CD14-positive monocyte (primary cell): ENCODE measurements at regions not wholly inside any gene's neighbourhood (a gene's known extent, or its start where the extent isn't known, plus 50 kb on each side); places are given as distances from the start of the nearest gene placed in this dataset.

Experiments
- DNase-seq, 3 donors: peaks; one replicate each; pipeline ENCODE4 v3.0.0-alpha.2; 2011 to 2022
- H2AFZ ChIP-seq: 2 replicates; pipeline ENCODE4 v1.6.0; 2012; ENCODE audit warnings: mild to moderate bottlenecking, low read depth, low read length, inconsistent platforms; ENCODE audit not compliant: insufficient read depth, poor library complexity, severe bottlenecking
- H3K27ac ChIP-seq, 2 donors: 1 replicate in 1 of 2; 2 replicates in 1 of 2; pipeline ENCODE4 v1.5.1; 2012 to 2013; ENCODE audit warnings: low read length in 2 of 2, control low read depth in 1 of 2, inconsistent platforms in 1 of 2, low read depth in 1 of 2, mild to moderate bottlenecking in 1 of 2
- H3K27me3 ChIP-seq, 2 donors: one replicate each; pipeline versions ENCODE4 v1.6.0 to v1.6.1; 2011 to 2013; ENCODE audit warnings: low read length in 2 of 2; ENCODE audit not compliant: control insufficient read depth in 2 of 2, insufficient read depth in 2 of 2
- H3K36me3 ChIP-seq, 2 donors: replicated peaks in 1 of 2; 1 replicate in 1 of 2; 2 replicates in 1 of 2; pipeline versions ENCODE4 v1.5.1 to v1.6.1; 2012 to 2013; ENCODE audit warnings: low read length in 2 of 2, control low read depth in 1 of 2, inconsistent platforms in 1 of 2, mild to moderate bottlenecking in 1 of 2; ENCODE audit not compliant: insufficient read depth in 2 of 2, control insufficient read depth in 1 of 2
- H3K4me1 ChIP-seq, 2 donors: 1 replicate in 1 of 2; 2 replicates in 1 of 2; pipeline versions ENCODE4 v1.5.1 to v1.6.1; 2012 to 2013; ENCODE audit warnings: low read length in 2 of 2, control low read depth in 1 of 2, inconsistent platforms in 1 of 2, mild to moderate bottlenecking in 1 of 2, moderate library complexity in 1 of 2; ENCODE audit not compliant: insufficient read depth in 2 of 2, control insufficient read depth in 1 of 2
- H3K4me2 ChIP-seq: replicated peaks from 2 replicates; pipeline ENCODE3; 2012; ENCODE audit warnings: low read length, moderate library complexity, mild to moderate bottlenecking; ENCODE audit not compliant: poor library complexity, severe bottlenecking; ENCODE audit errors: extremely low read depth
- H3K4me3 ChIP-seq, 3 experiments: fragments of 200-600 bp in 1 of 3; sonication (generic) in 1 of 3; replicated peaks in 1 of 3; 1 replicate in 2 of 3; 2 replicates in 1 of 3; pipeline ENCODE4 v1.5.1; 2011 to 2013; ENCODE audit warnings: low read length in 3 of 3, mild to moderate bottlenecking in 3 of 3, control low read depth in 2 of 3, low read depth in 2 of 3, inconsistent platforms in 1 of 3, moderate library complexity in 1 of 3
- H3K79me2 ChIP-seq: 2 replicates; pipeline ENCODE4 v1.6.0; 2012; ENCODE audit warnings: mild to moderate bottlenecking, control low read depth, inconsistent platforms, low read length, moderate library complexity; ENCODE audit not compliant: insufficient read depth
- H3K9ac ChIP-seq: 2 replicates; pipeline ENCODE4 v1.6.0; 2017; ENCODE audit warnings: low read length, mild to moderate bottlenecking; ENCODE audit not compliant: insufficient read depth, poor library complexity, severe bottlenecking
- H3K9me3 ChIP-seq, 2 donors: replicated peaks in 1 of 2; 1 replicate in 1 of 2; 2 replicates in 1 of 2; pipeline versions ENCODE4 v1.5.1 to v1.6.1; 2012 to 2013; ENCODE audit warnings: low read length in 2 of 2, control low read depth in 1 of 2; ENCODE audit not compliant: control insufficient read depth in 1 of 2, insufficient read depth in 1 of 2
- H4K20me1 ChIP-seq: 2 replicates; pipeline ENCODE4 v1.6.0; 2012; ENCODE audit warnings: mild to moderate bottlenecking, low read length, control low read depth, moderate library complexity; ENCODE audit not compliant: insufficient read depth
- H3K27ac Mint-ChIP-seq, 7 donors: one replicate each; pipeline ENCODE4 v1.8.0; 2020; ENCODE audit warnings: mild to moderate bottlenecking in 7 of 7, mixed read lengths in 7 of 7, moderate library complexity in 6 of 7, inconsistent platforms in 2 of 7
- H3K27me3 Mint-ChIP-seq, 3 donors: one replicate each; pipeline ENCODE4 v1.8.0; 2021 to 2022; ENCODE audit warnings: low read depth in 3 of 3, mild to moderate bottlenecking in 3 of 3, mixed read lengths in 3 of 3, moderate library complexity in 3 of 3, inconsistent platforms in 1 of 3
- H3K36me3 Mint-ChIP-seq, 2 donors: one replicate each; pipeline ENCODE4 v1.8.0; 2020; ENCODE audit warnings: mixed read lengths in 2 of 2, inconsistent platforms in 1 of 2, mild to moderate bottlenecking in 1 of 2
- H3K4me1 Mint-ChIP-seq: one replicate; pipeline ENCODE4 v1.8.0; 2020; ENCODE audit warnings: mild to moderate bottlenecking, mixed read lengths
- H3K4me3 Mint-ChIP-seq, 2 donors: one replicate each; pipeline ENCODE4 v1.8.0; 2020; ENCODE audit warnings: mild to moderate bottlenecking in 2 of 2, mixed read lengths in 2 of 2, moderate library complexity in 1 of 2
- H3K9me3 Mint-ChIP-seq, 7 donors: one replicate each; pipeline ENCODE4 v1.8.0; 2020 to 2022; ENCODE audit warnings: mixed read lengths in 7 of 7, mild to moderate bottlenecking in 6 of 7, moderate library complexity in 6 of 7, inconsistent platforms in 2 of 7
- CTCF ChIP-seq: fragments of 200-600 bp; IDR thresholded peaks from one replicate; pipeline ENCODE4 v1.8.0; 2022; ENCODE audit warnings: antibody characterized with exemption, mild to moderate bottlenecking
- WGBS: methylation state at CpG from one replicate; pipeline ENCODE4 v1.1.5; 2013; ENCODE audit warnings: missing lambda C conversion rate; ENCODE audit not compliant: insufficient coverage; 5-methylcytosine and 5-hydroxymethylcytosine counted together
- intact Hi-C, 2 donors: fragments of 100-400 bp; cut with micrococcal nuclease; formaldehyde crosslinking; loops; one replicate each; pipeline versions ENCODE4 v1.15.0 to v1.15.1; 2023

- no peak overlapping the region for H3K27ac Mint-ChIP-seq
- intact Hi-C loops = no loop called here
- TF ChIP-seq CTCF = no peak
- no peak overlapping the region for H3K4me3 Mint-ChIP-seq
- H3K4me1 Mint-ChIP-seq = no peaks in the 10 kb centered on the region
- H3K27me3 Mint-ChIP-seq = peaks cover 0 to 2% (median 0%) of the 10 kb centered on the region in 3 donors
- Histone ChIP-seq H4K20me1 (no peaks in the 10 kb centered on the region), H3K4me1 (no peaks in the 10 kb centered on the region), H3K4me2 (no peak overlapping the region), H3K9me3 (peaks cover 11 to 20% of the 10 kb centered on the region in 2 donors), H3K4me3 (no peak overlapping the region), H3K79me2 (no peaks in the 10 kb centered on the region), H3K27ac (no peak overlapping the region), H2AFZ (no peak overlapping the region), H3K36me3 (no peaks in the 10 kb centered on the region), H3K27me3 (no peaks in the 10 kb centered on the region), H3K9ac (no peak overlapping the region)
- no CpG with 5 or more reads among the region's 2 CpGs for WGBS
- no peak for DNase-seq
- no peaks in the 10 kb centered on the region for H3K36me3 Mint-ChIP-seq
- peaks cover 10 to 33% (median 12%) of the 10 kb centered on the region in 7 donors for H3K9me3 Mint-ChIP-seq
These were observed 501.2 kb upstream of the LINC00305 start for GRCh38 chr18:64650068-64650467.

- Mint-ChIP-seq H3K9me3 (peaks cover 5 to 26% (median 14%) of the 10 kb centered on the region in 7 donors), H3K27ac (no peak overlapping the region), H3K4me1 (no peaks in the 10 kb centered on the region), H3K27me3 (no peaks in the 10 kb centered on the region), H3K4me3 (no peak overlapping the region), H3K36me3 (no peaks in the 10 kb centered on the region)
- Histone ChIP-seq H3K4me2 (no peak overlapping the region), H2AFZ (no peak overlapping the region), H3K27me3 (no peaks in the 10 kb centered on the region), H3K9me3 (peaks cover 11 to 26% of the 10 kb centered on the region in 2 donors), H3K36me3 (no peaks in the 10 kb centered on the region), H3K4me3 (no peak overlapping the region), H3K9ac (no peak overlapping the region), H3K79me2 (no peaks in the 10 kb centered on the region), H3K4me1 (no peaks in the 10 kb centered on the region), H3K27ac (no peak overlapping the region), H4K20me1 (no peaks in the 10 kb centered on the region)
- no peak for TF ChIP-seq CTCF
- no peak for DNase-seq
- 96% methylated on average over 4 of the region's 5 CpGs for WGBS
- intact Hi-C loops = loop anchor here in 1 of 2 donors (10.0 kb wide), 1 partner anchor 61 kb away; no protein-coding TSS in a partner anchor
These were observed 496.9 kb upstream of the LINC00305 start for GRCh38 chr18:64645753-64646152.
